GM23338 (cell line): ENCODE measurements at regions not wholly inside any gene's neighbourhood (a gene's known extent, or its start where the extent isn't known, plus 50 kb on each side); places are given as distances from the start of the nearest gene placed in this dataset.

ENCODE experiments used
- ATAC-seq: fragments of 200-7000 bp; cut with Tn5 transposase; 3 replicates; pipeline ENCODE4 v1.9.1; 2020
- DNase-seq: peaks from one replicate; pipeline ENCODE4 v3.0.0-alpha.2; 2015; ENCODE audit warnings: low spot score
- H2AFZ ChIP-seq: fragments of 200-600 bp; sonication (generic); 2 replicates; pipeline ENCODE4 v1.8.0; 2016; ENCODE audit warnings: antibody characterized with exemption, mild to moderate bottlenecking, moderate library complexity
- H3F3A ChIP-seq: fragments of 200-600 bp; sonication (generic); replicated peaks from 2 replicates; pipeline ENCODE4 v1.8.0; 2017; ENCODE audit warnings: antibody characterized with exemption, mixed run types, low read depth
- H3K27ac ChIP-seq: fragments of 200-600 bp; sonication (generic); 2 replicates; pipeline ENCODE4 v1.6.1; 2016; ENCODE audit warnings: low read depth
- H3K27me3 ChIP-seq: fragments of 200-600 bp; sonication (generic); 2 replicates; pipeline ENCODE4 v1.8.0; 2016; ENCODE audit warnings: mild to moderate bottlenecking, mixed run types, moderate library complexity; ENCODE audit not compliant: insufficient read depth
- H3K36me3 ChIP-seq: fragments of 200-600 bp; sonication (generic); 2 replicates; pipeline ENCODE4 v1.8.0; 2016; ENCODE audit warnings: mild to moderate bottlenecking; ENCODE audit not compliant: insufficient read depth
- H3K4me1 ChIP-seq: fragments of 200-600 bp; sonication (generic); 2 replicates; pipeline ENCODE4 v1.8.0; 2016; ENCODE audit warnings: mild to moderate bottlenecking, moderate library complexity; ENCODE audit not compliant: insufficient read depth
- H3K4me2 ChIP-seq: fragments of 200-600 bp; sonication (generic); 2 replicates; pipeline ENCODE4 v1.7.1; 2017; ENCODE audit warnings: mixed run types
- H3K4me3 ChIP-seq: fragments of 200-600 bp; sonication (generic); 2 replicates; pipeline ENCODE4 v1.6.1; 2016; ENCODE audit warnings: mixed run types
- H3K79me2 ChIP-seq: fragments of 200-600 bp; sonication (generic); replicated peaks from 2 replicates; pipeline ENCODE4 v1.8.0; 2017; ENCODE audit warnings: mild to moderate bottlenecking; ENCODE audit not compliant: insufficient read depth
- H3K9me2 ChIP-seq: fragments of 200-600 bp; sonication (generic); 2 replicates; pipeline ENCODE4 v1.8.0; 2017; ENCODE audit not compliant: insufficient read depth
- H4K20me1 ChIP-seq: fragments of 200-600 bp; sonication (generic); replicated peaks from 2 replicates; pipeline ENCODE4 v1.8.0; 2017; ENCODE audit warnings: mild to moderate bottlenecking; ENCODE audit not compliant: insufficient read depth
- H3K27ac Mint-ChIP-seq: 2 replicates; pipeline ENCODE4 v1.8.0; 2020; ENCODE audit warnings: inconsistent platforms, mild to moderate bottlenecking, moderate library complexity, mixed read lengths
- H3K27me3 Mint-ChIP-seq: 3 replicates; pipeline ENCODE4 v1.8.0; 2022; ENCODE audit warnings: low read depth, mild to moderate bottlenecking, moderate library complexity, mixed read lengths, inconsistent platforms; ENCODE audit not compliant: insufficient read depth, poor library complexity
- H3K36me3 Mint-ChIP-seq: 3 replicates; pipeline ENCODE4 v1.8.0; 2021; ENCODE audit warnings: low read depth, mild to moderate bottlenecking, inconsistent platforms, moderate library complexity, mixed read lengths
- H3K4me1 Mint-ChIP-seq: 3 replicates; pipeline ENCODE4 v1.8.0; 2020; ENCODE audit warnings: mild to moderate bottlenecking, inconsistent platforms, mixed read lengths
- H3K4me3 Mint-ChIP-seq: 3 replicates; pipeline ENCODE4 v1.8.0; 2021; ENCODE audit warnings: moderate library complexity, mild to moderate bottlenecking, inconsistent platforms, mixed read lengths
- H3K9me3 Mint-ChIP-seq: 3 replicates; pipeline ENCODE4 v1.8.0; 2020; ENCODE audit warnings: moderate library complexity, mild to moderate bottlenecking, inconsistent platforms, mixed read lengths
- JUNB ChIP-seq: IDR thresholded peaks from one replicate; pipeline ENCODE4 v1.6.1; 2016; ENCODE audit warnings: antibody characterized with exemption; ENCODE audit not compliant: unreplicated experiment
- TF ChIP-seq, protein P1 (sequence below): fragments of 250-450 bp; sonication (Bioruptor Pico); IDR thresholded peaks from 2 replicates; pipeline ENCODE4 v1.5.0; 2020; ENCODE audit warnings: mild to moderate bottlenecking, moderate library complexity

DNA sequence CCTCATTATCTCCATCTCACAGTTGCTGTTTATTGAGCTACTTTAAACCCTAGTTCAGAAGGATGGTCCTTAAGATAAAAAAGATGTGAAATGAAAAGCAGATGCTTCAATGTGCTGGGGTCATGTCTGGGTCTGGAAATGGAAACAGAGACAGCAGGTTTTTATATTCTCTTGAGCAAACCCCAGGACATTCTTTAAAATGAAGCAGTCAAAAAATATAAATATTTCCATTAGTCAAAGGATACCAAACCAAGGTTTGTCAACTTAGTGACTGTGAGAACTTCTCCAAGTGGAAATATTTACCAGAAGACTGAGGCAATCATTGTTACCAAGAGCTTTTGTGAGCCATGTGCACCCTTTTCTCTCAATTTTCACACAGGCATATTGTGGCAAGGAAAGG, 102.5 kb upstream of the DIO2 start:
- H3K27me3 ChIP-seq, result no peaks in the 10 kb centered on the region

DNA sequence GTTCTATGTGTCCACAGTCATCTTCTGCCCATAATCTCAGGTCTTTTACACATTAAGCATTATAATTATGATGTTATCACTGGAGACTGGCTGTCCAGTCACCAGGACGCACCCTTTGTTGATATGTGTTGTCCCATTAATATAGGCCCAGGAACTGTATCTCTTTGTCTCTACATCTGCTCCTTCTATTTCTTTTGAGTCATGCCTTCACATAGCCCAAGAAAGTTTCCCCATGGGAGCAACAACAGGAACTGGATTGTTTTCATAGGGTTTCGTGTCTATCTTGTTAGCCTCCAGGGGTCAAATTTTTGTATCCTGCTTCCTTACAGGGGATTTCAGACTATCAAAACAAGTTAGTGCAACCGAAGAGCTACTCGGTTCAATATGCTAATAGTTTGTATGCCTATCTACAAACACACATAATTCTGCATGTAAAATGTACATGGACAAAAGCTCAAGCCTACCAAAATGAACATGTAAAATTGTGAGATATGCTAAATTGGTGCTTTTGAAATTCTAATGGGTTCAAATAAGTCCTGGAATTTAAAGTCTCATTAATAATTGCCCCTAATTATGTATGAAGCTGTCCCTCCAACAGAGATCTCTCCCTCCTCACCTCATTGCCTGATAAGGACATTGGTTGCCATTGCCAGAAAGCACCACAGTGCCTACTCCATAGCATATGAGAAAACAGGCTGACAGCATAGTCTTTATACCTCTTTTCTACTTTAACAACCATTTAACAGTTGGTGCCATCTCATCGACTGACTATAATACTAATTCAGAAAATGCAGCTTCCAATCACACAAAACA, 99.8 kb upstream of the DIO2 start:
- Histone ChIP-seq H3K79me2 (no peaks in the 10 kb centered on the region), H3K4me1 (peaks cover 6% of the 10 kb centered on the region; the same call in 1 of the 2 replicates), H3K27me3 (no peaks in the 10 kb centered on the region), H3K9me2 (no peaks in the 10 kb centered on the region; the same call in 1 of the 2 replicates), H3K4me2 (no peak overlapping the region), H3K27ac (no peak overlapping the region), H3K36me3 (no peaks in the 10 kb centered on the region), H3F3A (no peaks in the 10 kb centered on the region), H2AFZ (no peak overlapping the region), H3K4me3 (no peak overlapping the region), H4K20me1 (no peaks in the 10 kb centered on the region)
- no peak for ATAC-seq
- TF ChIP-seq, protein P1, sequence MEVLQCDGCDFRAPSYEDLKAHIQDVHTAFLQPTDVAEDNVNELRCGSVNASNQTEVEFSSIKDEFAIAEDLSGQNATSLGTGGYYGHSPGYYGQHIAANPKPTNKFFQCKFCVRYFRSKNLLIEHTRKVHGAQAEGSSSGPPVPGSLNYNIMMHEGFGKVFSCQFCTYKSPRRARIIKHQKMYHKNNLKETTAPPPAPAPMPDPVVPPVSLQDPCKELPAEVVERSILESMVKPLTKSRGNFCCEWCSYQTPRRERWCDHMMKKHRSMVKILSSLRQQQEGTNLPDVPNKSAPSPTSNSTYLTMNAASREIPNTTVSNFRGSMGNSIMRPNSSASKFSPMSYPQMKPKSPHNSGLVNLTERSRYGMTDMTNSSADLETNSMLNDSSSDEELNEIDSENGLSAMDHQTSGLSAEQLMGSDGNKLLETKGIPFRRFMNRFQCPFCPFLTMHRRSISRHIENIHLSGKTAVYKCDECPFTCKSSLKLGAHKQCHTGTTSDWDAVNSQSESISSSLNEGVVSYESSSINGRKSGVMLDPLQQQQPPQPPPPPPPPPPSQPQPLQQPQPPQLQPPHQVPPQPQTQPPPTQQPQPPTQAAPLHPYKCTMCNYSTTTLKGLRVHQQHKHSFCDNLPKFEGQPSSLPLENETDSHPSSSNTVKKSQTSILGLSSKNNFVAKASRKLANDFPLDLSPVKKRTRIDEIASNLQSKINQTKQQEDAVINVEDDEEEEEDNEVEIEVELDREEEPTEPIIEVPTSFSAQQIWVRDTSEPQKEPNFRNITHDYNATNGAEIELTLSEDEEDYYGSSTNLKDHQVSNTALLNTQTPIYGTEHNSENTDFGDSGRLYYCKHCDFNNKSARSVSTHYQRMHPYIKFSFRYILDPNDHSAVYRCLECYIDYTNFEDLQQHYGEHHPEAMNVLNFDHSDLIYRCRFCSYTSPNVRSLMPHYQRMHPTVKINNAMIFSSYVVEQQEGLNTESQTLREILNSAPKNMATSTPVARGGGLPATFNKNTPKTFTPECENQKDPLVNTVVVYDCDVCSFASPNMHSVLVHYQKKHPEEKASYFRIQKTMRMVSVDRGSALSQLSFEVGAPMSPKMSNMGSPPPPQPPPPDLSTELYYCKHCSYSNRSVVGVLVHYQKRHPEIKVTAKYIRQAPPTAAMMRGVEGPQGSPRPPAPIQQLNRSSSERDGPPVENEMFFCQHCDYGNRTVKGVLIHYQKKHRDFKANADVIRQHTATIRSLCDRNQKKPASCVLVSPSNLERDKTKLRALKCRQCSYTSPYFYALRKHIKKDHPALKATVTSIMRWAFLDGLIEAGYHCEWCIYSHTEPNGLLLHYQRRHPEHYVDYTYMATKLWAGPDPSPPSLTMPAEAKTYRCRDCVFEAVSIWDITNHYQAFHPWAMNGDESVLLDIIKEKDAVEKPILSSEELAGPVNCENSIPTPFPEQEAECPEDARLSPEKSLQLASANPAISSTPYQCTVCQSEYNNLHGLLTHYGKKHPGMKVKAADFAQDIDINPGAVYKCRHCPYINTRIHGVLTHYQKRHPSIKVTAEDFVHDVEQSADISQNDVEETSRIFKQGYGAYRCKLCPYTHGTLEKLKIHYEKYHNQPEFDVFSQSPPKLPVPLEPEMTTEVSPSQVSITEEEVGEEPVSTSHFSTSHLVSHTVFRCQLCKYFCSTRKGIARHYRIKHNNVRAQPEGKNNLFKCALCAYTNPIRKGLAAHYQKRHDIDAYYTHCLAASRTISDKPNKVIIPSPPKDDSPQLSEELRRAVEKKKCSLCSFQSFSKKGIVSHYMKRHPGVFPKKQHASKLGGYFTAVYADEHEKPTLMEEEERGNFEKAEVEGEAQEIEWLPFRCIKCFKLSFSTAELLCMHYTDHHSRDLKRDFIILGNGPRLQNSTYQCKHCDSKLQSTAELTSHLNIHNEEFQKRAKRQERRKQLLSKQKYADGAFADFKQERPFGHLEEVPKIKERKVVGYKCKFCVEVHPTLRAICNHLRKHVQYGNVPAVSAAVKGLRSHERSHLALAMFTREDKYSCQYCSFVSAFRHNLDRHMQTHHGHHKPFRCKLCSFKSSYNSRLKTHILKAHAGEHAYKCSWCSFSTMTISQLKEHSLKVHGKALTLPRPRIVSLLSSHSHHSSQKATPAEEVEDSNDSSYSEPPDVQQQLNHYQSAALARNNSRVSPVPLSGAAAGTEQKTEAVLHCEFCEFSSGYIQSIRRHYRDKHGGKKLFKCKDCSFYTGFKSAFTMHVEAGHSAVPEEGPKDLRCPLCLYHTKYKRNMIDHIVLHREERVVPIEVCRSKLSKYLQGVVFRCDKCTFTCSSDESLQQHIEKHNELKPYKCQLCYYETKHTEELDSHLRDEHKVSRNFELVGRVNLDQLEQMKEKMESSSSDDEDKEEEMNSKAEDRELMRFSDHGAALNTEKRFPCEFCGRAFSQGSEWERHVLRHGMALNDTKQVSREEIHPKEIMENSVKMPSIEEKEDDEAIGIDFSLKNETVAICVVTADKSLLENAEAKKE, result no peak
- Mint-ChIP-seq H3K4me3 (no peak overlapping the region), H3K4me1 (peaks cover 8% of the 10 kb centered on the region; the same call in 2 of the 3 replicates), H3K27ac (no peak overlapping the region), H3K9me3 (no peaks in the 10 kb centered on the region), H3K27me3 (peaks cover 2% of the 10 kb centered on the region), H3K36me3 (no peaks in the 10 kb centered on the region)
- DNase-seq, result no peak

More for the DNA sequence above, 102.5 kb upstream of the DIO2 start:
- Histone ChIP-seq H3K27ac (no peak overlapping the region), H3K79me2 (no peaks in the 10 kb centered on the region), H3K36me3 (no peaks in the 10 kb centered on the region), H3K4me3 (no peak overlapping the region), H3F3A (no peaks in the 10 kb centered on the region), H2AFZ (no peak overlapping the region), H4K20me1 (no peaks in the 10 kb centered on the region), H3K4me2 (no peak overlapping the region), H3K4me1 (peaks cover 6% of the 10 kb centered on the region; the same call in 1 of the 2 replicates), H3K9me2 (no peaks in the 10 kb centered on the region; the same call in 1 of the 2 replicates)
- Mint-ChIP-seq H3K27ac (no peak overlapping the region), H3K4me3 (no peak overlapping the region), H3K4me1 (peaks cover 13% of the 10 kb centered on the region; the same call in 2 of the 3 replicates), H3K9me3 (no peaks in the 10 kb centered on the region), H3K36me3 (no peaks in the 10 kb centered on the region), H3K27me3 (peaks cover 2% of the 10 kb centered on the region)
- ATAC-seq, result no peak
- TF ChIP-seq JUNB, result no peak
- DNase-seq, result no peak
